Mammary epithelial cell (primary cell): ENCODE measurements at regions not wholly inside any gene's neighbourhood (a gene's known extent, or its start where the extent isn't known, plus 50 kb on each side); places are given as distances from the start of the nearest gene placed in this dataset.

Experiments used
- CTCF ChIP-seq, 2 donors: IDR thresholded peaks in 1 of 2; conservative IDR thresholded peaks in 1 of 2; 2 replicates each; pipeline ENCODE4 v1.5.1; 2011 to 2012; ENCODE audit warnings: inconsistent platforms in 2 of 2, low read length in 2 of 2, mild to moderate bottlenecking in 2 of 2, control low read depth in 1 of 2, low read depth in 1 of 2; ENCODE audit not compliant: insufficient read depth in 1 of 2; ENCODE audit errors: extremely low read depth in 1 of 2
- EZH2 ChIP-seq: IDR thresholded peaks from 2 replicates; pipeline ENCODE4 v1.6.1; 2012; ENCODE audit warnings: low read length, inconsistent platforms, borderline replicate concordance

GRCh38 chr6:86453232-86453631 is 484.1 kb upstream of the HTR1E start:
- TF ChIP-seq CTCF (conservative IDR thresholded peaks at IDR 0.05 in 1 of 2, IDR thresholded peaks at IDR 0.05 in 1 of 2; ENCODE audit: extremely low read depth in 1 of 2, insufficient read depth in 1 of 2, low read depth in 1 of 2, low read length in 2 of 2) = no peak
- no peak for TF ChIP-seq EZH2
